ENCODE measurements at regions not wholly inside any gene's neighbourhood (a gene's known extent, or its start where the extent isn't known, plus 50 kb on each side); places are given as distances from the start of the nearest gene placed in this dataset.

GRCh38 chr6:169316651-169317050, 63.0 kb upstream of the THBS2 start:
- Histone ChIP-seq H3K4me3 (no peak overlapping the region), H3K36me3 (no peaks in the 10 kb centered on the region), H3K9me3 (no peaks in the 10 kb centered on the region), H3K4me1 (no peaks in the 10 kb centered on the region), H3K27ac (no peak overlapping the region), H3K27me3 (no peaks in the 10 kb centered on the region)
- TF ChIP-seq CTCF (IDR thresholded peaks at IDR 0.05): no peak
- no peak for DNase-seq

- Histone ChIP-seq H3K27me3 (no peaks in the 10 kb centered on the region), H3K4me3 (no peak overlapping the region), H3K9me3 (no peaks in the 10 kb centered on the region), H3K27ac (no peak overlapping the region), H3K36me3 (no peaks in the 10 kb centered on the region), H3K4me1 (no peaks in the 10 kb centered on the region)
- no peak for DNase-seq
- TF ChIP-seq POLR2A (IDR thresholded peaks at IDR 0.05) (no peak), CTCF (IDR thresholded peaks at IDR 0.05) (no peak)
These were observed 62.4 kb upstream of the THBS2 start for GRCh38 chr6:169315830-169316614.

GRCh38 chr6:169313347-169314010, 59.8 kb upstream of the THBS2 start:
- no peaks in the 10 kb centered on the region for H3K9me3 ChIP-seq
- no peaks in the 10 kb centered on the region for H3K27me3 ChIP-seq
- H3K4me3 ChIP-seq: no peak overlapping the region
- TF ChIP-seq POLR2A (IDR thresholded peaks at IDR 0.05): no peak
- no peak for TF ChIP-seq CTCF (IDR thresholded peaks at IDR 0.05)
- H3K27ac ChIP-seq: no peak overlapping the region
- no peak for DNase-seq
- no peaks in the 10 kb centered on the region for H3K36me3 ChIP-seq
- no peaks in the 10 kb centered on the region for H3K4me1 ChIP-seq

GRCh38 chr6:169312658-169313346, 59.2 kb upstream of the THBS2 start:
- Histone ChIP-seq H3K27me3 (no peaks in the 10 kb centered on the region), H3K4me3 (no peak overlapping the region), H3K27ac (no peak overlapping the region), H3K9me3 (no peaks in the 10 kb centered on the region), H3K4me1 (no peaks in the 10 kb centered on the region), H3K36me3 (no peaks in the 10 kb centered on the region)
- no peak for DNase-seq
- TF ChIP-seq CTCF (IDR thresholded peaks at IDR 0.05): no peak
- no peak for TF ChIP-seq POLR2A (IDR thresholded peaks at IDR 0.05)

GRCh38 chr6:169310983-169311382, 57.3 kb upstream of the THBS2 start:
- no peaks in the 10 kb centered on the region for H3K36me3 ChIP-seq
- H3K4me3 ChIP-seq: no peak overlapping the region
- H3K9me3 ChIP-seq: no peaks in the 10 kb centered on the region
- H3K27me3 ChIP-seq: no peaks in the 10 kb centered on the region
- H3K27ac ChIP-seq: no peak overlapping the region
- H3K4me1 ChIP-seq: no peaks in the 10 kb centered on the region
- DNase-seq: no peak
- TF ChIP-seq POLR2A (IDR thresholded peaks at IDR 0.05) (no peak), CTCF (IDR thresholded peaks at IDR 0.05) (no peak)

All from Peyer's patch (tissue), 4 donors.